Left ventricle myocardium inferior (tissue), 1 donor: ENCODE measurements at regions not wholly inside any gene's neighbourhood (a gene's known extent, or its start where the extent isn't known, plus 50 kb on each side); places are given as distances from the start of the nearest gene placed in this dataset.

ENCODE experiments used
- DNase-seq: peaks from one replicate; pipeline ENCODE4 v3.0.0-alpha.2; 2020
- H3K27ac ChIP-seq: fragments of 200-600 bp; replicated peaks from 2 replicates; pipeline ENCODE4 v1.8.0; 2021
- H3K27me3 ChIP-seq: fragments of 200-600 bp; 2 replicates; pipeline ENCODE4 v1.8.0; 2021; ENCODE audit warnings: low read depth
- H3K36me3 ChIP-seq: fragments of 200-600 bp; 2 replicates; pipeline ENCODE4 v1.8.0; 2021
- H3K4me1 ChIP-seq: fragments of 200-600 bp; 2 replicates; pipeline ENCODE4 v1.8.0; 2021
- H3K4me3 ChIP-seq: fragments of 200-600 bp; 2 replicates; pipeline ENCODE4 v1.8.0; 2021; ENCODE audit warnings: mild to moderate bottlenecking, moderate library complexity
- H3K9me3 ChIP-seq: fragments of 200-600 bp; replicated peaks from 2 replicates; pipeline ENCODE4 v1.8.0; 2021
- intact Hi-C: fragments of 100-400 bp; cut with micrococcal nuclease; formaldehyde crosslinking; loops from one replicate; pipeline ENCODE4 v1.11.0; 2022
- TF ChIP-seq, protein P1 (sequence below): fragments of 200-600 bp; IDR thresholded peaks from 2 replicates; pipeline ENCODE4 v1.8.0; 2021; ENCODE audit warnings: antibody characterized with exemption, mild to moderate bottlenecking, borderline replicate concordance
- donor health status: DM: no; HTN: yes; CAD: no; lungs with severe emphysema.

DNA sequence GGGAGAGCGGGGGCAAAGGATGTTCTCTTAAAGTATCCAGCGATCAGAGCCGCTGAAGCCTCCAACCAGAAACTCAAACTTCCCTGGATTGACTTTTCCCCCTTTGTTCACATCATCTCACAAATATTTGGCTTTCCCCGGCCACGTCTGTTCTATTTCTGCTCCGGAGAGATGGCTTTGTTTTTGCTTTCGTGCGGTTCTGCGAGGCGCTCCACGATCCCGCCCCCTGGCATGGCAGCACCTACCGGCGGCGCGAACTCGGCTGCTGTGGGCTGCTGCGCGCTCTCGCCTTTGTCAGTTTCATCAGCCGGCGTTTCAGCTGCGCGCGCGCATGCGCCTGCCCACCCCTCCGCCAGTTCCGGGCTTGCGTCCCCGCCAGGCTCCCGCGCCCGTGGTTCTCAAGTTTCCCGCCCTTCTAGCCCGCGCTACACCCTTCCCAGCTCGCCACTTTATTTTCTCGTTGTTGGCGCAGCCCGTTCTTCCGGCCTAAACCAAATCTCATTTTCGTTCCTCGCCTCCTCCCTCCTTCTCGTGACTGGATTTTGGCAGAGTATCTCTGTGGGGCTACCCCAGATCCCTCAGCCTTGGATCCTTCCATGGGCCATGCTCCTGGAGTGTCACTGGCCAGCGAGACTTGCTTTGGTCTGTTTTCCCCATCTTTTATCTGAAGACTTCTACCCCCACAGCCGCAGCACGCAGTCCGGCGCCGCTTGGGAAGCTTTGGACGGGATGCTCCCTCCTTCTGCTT lies 98.0 kb downstream of the INSIG2 start:
- intact Hi-C loops = no loop called here
- Histone ChIP-seq H3K4me1 (peaks cover 13% of the 10 kb centered on the region), H3K4me3 (peak overlapping the region; percentile 71), H3K9me3 (no peaks in the 10 kb centered on the region), H3K27me3 (peaks cover 16% of the 10 kb centered on the region), H3K36me3 (no peaks in the 10 kb centered on the region), H3K27ac (peak overlapping the region; percentile 72)
- TF ChIP-seq, protein P1, sequence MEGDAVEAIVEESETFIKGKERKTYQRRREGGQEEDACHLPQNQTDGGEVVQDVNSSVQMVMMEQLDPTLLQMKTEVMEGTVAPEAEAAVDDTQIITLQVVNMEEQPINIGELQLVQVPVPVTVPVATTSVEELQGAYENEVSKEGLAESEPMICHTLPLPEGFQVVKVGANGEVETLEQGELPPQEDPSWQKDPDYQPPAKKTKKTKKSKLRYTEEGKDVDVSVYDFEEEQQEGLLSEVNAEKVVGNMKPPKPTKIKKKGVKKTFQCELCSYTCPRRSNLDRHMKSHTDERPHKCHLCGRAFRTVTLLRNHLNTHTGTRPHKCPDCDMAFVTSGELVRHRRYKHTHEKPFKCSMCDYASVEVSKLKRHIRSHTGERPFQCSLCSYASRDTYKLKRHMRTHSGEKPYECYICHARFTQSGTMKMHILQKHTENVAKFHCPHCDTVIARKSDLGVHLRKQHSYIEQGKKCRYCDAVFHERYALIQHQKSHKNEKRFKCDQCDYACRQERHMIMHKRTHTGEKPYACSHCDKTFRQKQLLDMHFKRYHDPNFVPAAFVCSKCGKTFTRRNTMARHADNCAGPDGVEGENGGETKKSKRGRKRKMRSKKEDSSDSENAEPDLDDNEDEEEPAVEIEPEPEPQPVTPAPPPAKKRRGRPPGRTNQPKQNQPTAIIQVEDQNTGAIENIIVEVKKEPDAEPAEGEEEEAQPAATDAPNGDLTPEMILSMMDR = peak; percentile 27
- DNase-seq = peak; percentile 87

DNA sequence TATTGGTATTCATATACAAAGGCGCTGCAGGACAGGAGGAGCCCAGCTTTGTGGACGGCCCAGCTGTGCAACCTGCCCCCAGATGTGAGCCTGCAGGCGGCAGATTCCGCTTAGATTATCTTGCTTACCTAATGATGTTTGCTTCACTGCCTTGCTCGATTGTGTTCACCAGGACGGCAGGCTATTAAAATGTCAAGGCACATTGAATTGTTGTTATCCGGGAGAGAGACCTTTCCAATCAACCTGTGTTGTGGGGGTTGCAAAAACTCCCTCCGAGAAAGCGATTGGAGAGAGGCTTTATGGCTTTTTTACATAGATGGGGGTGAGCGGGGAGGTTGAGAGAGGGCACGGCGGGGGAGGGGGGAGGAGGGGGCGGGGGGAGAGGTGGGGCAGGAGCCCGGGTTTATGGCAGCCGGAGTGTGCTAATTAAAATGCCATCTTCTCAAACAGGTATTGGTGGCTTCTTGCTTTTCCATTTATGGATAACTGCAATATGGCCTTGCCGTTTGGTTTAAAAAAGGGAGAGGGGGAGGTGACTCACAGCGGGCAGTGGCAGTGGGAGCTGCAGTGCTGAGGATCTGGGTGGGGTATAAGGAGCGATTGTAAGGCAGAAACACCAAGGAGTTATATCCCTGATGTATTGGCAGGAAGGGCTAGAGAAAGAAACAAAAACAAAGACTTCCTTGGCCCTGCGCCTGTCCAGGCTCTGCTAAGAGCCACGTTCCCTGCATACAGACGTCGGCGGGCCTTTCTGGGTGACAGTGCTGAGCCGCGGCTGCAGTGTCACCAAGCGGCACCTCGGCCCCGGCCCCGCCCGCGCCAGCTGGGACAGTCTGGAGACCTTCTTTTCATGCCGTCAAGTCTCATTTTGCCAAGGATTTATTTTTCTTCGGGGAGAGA lies 97.2 kb downstream of the INSIG2 start:
- TF ChIP-seq, protein P1 = no peak
- Histone ChIP-seq H3K27ac (peak overlapping the region; percentile 72), H3K4me3 (peak overlapping the region; percentile 71), H3K9me3 (no peaks in the 10 kb centered on the region), H3K27me3 (peaks cover 16% of the 10 kb centered on the region), H3K4me1 (peaks cover 13% of the 10 kb centered on the region), H3K36me3 (no peaks in the 10 kb centered on the region)
- intact Hi-C loops = no loop called here
- DNase-seq = peak; percentile 56

DNA sequence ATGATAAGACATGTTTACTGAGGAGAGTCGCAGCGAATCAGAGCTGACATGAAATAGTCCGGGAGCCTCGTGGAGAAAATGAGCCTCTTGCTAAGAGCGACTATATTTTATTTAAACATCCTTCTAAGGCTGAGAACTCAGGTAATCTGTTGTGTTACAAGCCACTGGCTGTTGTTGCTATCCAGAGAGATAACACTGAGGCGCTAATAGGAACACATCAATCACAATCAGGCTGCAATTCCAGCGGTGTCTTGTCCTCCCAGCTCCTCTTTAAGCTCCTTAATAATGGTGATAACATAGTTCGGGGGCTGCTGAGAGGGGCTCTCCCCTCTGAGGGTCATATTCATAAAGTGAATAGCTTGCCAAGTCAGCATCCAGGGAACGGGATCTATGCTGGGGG lies 95.1 kb downstream of the INSIG2 start:
- Histone ChIP-seq H3K9me3 (no peaks in the 10 kb centered on the region), H3K27ac (no peak overlapping the region), H3K27me3 (peaks cover 16% of the 10 kb centered on the region), H3K36me3 (no peaks in the 10 kb centered on the region), H3K4me1 (peaks cover 13% of the 10 kb centered on the region), H3K4me3 (no peak overlapping the region)
- intact Hi-C loops = no loop called here
- no peak for DNase-seq
- TF ChIP-seq, protein P1 = no peak

DNA sequence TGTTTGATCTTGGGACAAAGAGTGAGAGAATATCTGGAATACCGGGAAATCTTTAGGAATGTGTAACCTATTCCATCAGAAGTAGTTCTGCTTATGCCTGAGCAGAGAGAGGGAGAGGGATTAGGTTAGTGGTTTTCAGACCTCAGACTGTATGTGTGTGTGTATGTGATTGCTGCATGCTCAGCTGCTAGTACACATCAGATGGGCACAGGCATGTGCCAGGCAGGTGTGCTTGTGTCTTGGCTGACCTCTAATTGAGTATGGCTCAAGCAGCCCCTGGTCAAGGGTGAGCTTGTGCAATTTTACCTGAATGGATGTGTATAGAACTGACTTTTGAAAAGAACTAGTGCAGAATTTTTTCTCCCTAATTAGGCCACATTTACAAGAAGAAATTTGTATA lies 91.2 kb downstream of the INSIG2 start:
- Histone ChIP-seq H3K27me3 (peaks cover 28% of the 10 kb centered on the region), H3K27ac (no peak overlapping the region), H3K9me3 (no peaks in the 10 kb centered on the region), H3K4me3 (no peak overlapping the region), H3K4me1 (no peaks in the 10 kb centered on the region), H3K36me3 (no peaks in the 10 kb centered on the region)
- intact Hi-C loops = no loop called here
- TF ChIP-seq, protein P1 = no peak
- DNase-seq = no peak

DNA sequence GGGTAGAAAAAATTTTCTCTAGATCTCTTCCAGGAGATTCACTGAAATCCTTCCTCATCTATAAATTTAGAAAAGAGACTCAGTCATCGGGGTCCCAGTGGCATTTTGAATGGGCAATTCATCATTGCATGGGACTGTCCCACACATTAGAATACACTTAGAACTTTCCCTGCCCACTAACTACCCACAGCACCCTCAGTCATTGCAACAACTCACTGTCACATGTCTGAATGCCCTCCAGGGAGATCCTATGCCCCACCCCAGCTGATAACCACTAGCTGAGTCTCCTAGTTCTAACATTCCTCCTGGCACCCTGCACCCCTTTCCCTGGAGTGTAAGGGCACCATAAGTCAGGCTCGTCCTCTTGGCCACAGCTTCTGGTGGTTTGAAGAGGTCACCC lies 89.6 kb downstream of the INSIG2 start:
- Histone ChIP-seq H3K27me3 (peaks cover 30% of the 10 kb centered on the region), H3K9me3 (no peaks in the 10 kb centered on the region), H3K36me3 (no peaks in the 10 kb centered on the region), H3K4me3 (no peak overlapping the region), H3K27ac (no peak overlapping the region), H3K4me1 (no peaks in the 10 kb centered on the region)
- TF ChIP-seq, protein P1 = no peak
- DNase-seq = no peak
- intact Hi-C loops = no loop called here
